HG03439 (cell line): ENCODE measurements at regions not wholly inside any gene's neighbourhood (a gene's known extent, or its start where the extent isn't known, plus 50 kb on each side); places are given as distances from the start of the nearest gene placed in this dataset.

Source experiments
- ATAC-seq: cut with Tn5 transposase; IDR thresholded peaks from one replicate; pipeline ENCODE4 v1.9.1; 2021; ENCODE audit warnings: mild to moderate bottlenecking, moderate library complexity; ENCODE audit not compliant: unreplicated experiment

GRCh38 chr2:42865884-42866881, 73.8 kb upstream of the HAAO start:
- ATAC-seq, result no peak

GRCh38 chr2:42864641-42865280, 72.4 kb upstream of the HAAO start:
- ATAC-seq, result no peak

GRCh38 chr2:42864222-42864621, 71.8 kb upstream of the HAAO start:
- ATAC-seq, result no peak

- ATAC-seq, result no peak
These were observed 71.4 kb upstream of the HAAO start for GRCh38 chr2:42863751-42864150.

- ATAC-seq, result no peak
These were observed 70.9 kb upstream of the HAAO start for GRCh38 chr2:42863320-42863719.

- ATAC-seq, result no peak
These were observed 70.3 kb upstream of the HAAO start for GRCh38 chr2:42862669-42863185.

- no peak for ATAC-seq
These were observed 68.9 kb upstream of the HAAO start for GRCh38 chr2:42861321-42861720.

- ATAC-seq, result no peak
These were observed 68.1 kb upstream of the HAAO start for GRCh38 chr2:42860319-42861094.

GRCh38 chr2:42859791-42860190, 67.4 kb upstream of the HAAO start:
- ATAC-seq, result no peak

- ATAC-seq, result no peak
These were observed 66.7 kb upstream of the HAAO start for GRCh38 chr2:42859006-42859552.

GRCh38 chr2:42858140-42859005, 66.0 kb upstream of the HAAO start:
- no peak for ATAC-seq

- ATAC-seq, result no peak
These were observed 64.7 kb upstream of the HAAO start for GRCh38 chr2:42856891-42857632.

GRCh38 chr2:42856106-42856860, 63.9 kb upstream of the HAAO start:
- ATAC-seq, result no peak

GRCh38 chr2:42855221-42855970, 63.0 kb upstream of the HAAO start:
- no peak for ATAC-seq

- no peak for ATAC-seq
These were observed 61.9 kb upstream of the HAAO start for GRCh38 chr2:42854207-42854818.

GRCh38 chr2:42853549-42854206, 61.3 kb upstream of the HAAO start:
- no peak for ATAC-seq

GRCh38 chr2:42852798-42853197, 60.4 kb upstream of the HAAO start:
- no peak for ATAC-seq
